Activated CD4-positive, alpha-beta memory T cell treated with anti-CD3 and anti-CD28 coated beads for 36 hours (primary cell): ENCODE measurements at regions not wholly inside any gene's neighbourhood (a gene's known extent, or its start where the extent isn't known, plus 50 kb on each side); places are given as distances from the start of the nearest gene placed in this dataset.

ENCODE experiments used
- CTCF ChIA-PET: fragments of 350-600 bp; sonication (Branson Sonifier 250); formaldehyde crosslinking; loops from one replicate; lab custom pipeline; 2021; ENCODE audit warnings: antibody characterized with exemption, inconsistent platforms; lab: Charles Lee
- POLR2A ChIA-PET: fragments of 350-600 bp; sonication (Branson Sonifier 250); formaldehyde crosslinking; loops from one replicate; lab custom pipeline; 2021; ENCODE audit warnings: antibody characterized with exemption; lab: Charles Lee
- DNase-seq: peaks from one replicate; pipeline ENCODE4 v3.0.0-alpha.2; 2020
- H3K27ac Mint-ChIP-seq: one replicate; pipeline ENCODE4 v1.8.0; 2021; ENCODE audit warnings: mixed read lengths
- H3K27me3 Mint-ChIP-seq: one replicate; pipeline ENCODE4 v1.8.0; 2021; ENCODE audit warnings: mixed read lengths
- H3K36me3 Mint-ChIP-seq: one replicate; pipeline ENCODE4 v1.8.0; 2021; ENCODE audit warnings: mixed read lengths
- H3K4me1 Mint-ChIP-seq: one replicate; pipeline ENCODE4 v1.8.0; 2021; ENCODE audit warnings: low read depth, mixed read lengths
- H3K4me3 Mint-ChIP-seq: one replicate; pipeline ENCODE4 v1.8.0; 2021; ENCODE audit warnings: mild to moderate bottlenecking, mixed read lengths
- H3K9me3 Mint-ChIP-seq: one replicate; pipeline ENCODE4 v1.8.0; 2021; ENCODE audit warnings: mixed read lengths
- intact Hi-C: fragments of 100-400 bp; cut with micrococcal nuclease; formaldehyde crosslinking; loops from one replicate; pipeline ENCODE4 v1.15.1; 2023

- intact Hi-C loops: no loop called here
- Mint-ChIP-seq H3K27me3 (no peaks in the 10 kb centered on the region), H3K9me3 (peaks cover 4% of the 10 kb centered on the region), H3K4me3 (no peak overlapping the region), H3K36me3 (no peaks in the 10 kb centered on the region), H3K27ac (no peak overlapping the region), H3K4me1 (no peaks in the 10 kb centered on the region)
- no peak for DNase-seq
- ChIA-PET CTCF (interaction anchor here (0.6 kb wide), 1 partner anchor 24 kb away, joined by 3 read pairs; no protein-coding TSS in a partner anchor), POLR2A (no interaction called here)
Observed at GRCh38 chr2:211045025-211045424, 488.6 kb downstream of the CPS1 start.

GRCh38 chr2:211049321-211050018 is 493.1 kb downstream of the CPS1 start:
- ChIA-PET CTCF (no interaction called here), POLR2A (no interaction called here)
- Mint-ChIP-seq H3K9me3 (peaks cover 7% of the 10 kb centered on the region), H3K27me3 (no peaks in the 10 kb centered on the region), H3K4me3 (no peak overlapping the region), H3K4me1 (no peaks in the 10 kb centered on the region), H3K36me3 (no peaks in the 10 kb centered on the region), H3K27ac (no peak overlapping the region)
- DNase-seq: no peak
- intact Hi-C loops: no loop called here

- CTCF ChIA-PET: no interaction called here
- H3K4me1 Mint-ChIP-seq: no peaks in the 10 kb centered on the region
Observed at GRCh38 chr2:211055438-211055837, 499.0 kb downstream of the CPS1 start.

GRCh38 chr2:211061612-211062296 is 505.4 kb downstream of the CPS1 start:
- H3K4me3 Mint-ChIP-seq: no peak overlapping the region
- ChIA-PET POLR2A (no interaction called here), CTCF (no interaction called here)
- no peaks in the 10 kb centered on the region for H3K4me1 Mint-ChIP-seq
- intact Hi-C loops: no loop called here
- no peaks in the 10 kb centered on the region for H3K36me3 Mint-ChIP-seq
- DNase-seq: no peak
- H3K9me3 Mint-ChIP-seq: no peaks in the 10 kb centered on the region
- H3K27ac Mint-ChIP-seq: no peak overlapping the region
- no peaks in the 10 kb centered on the region for H3K27me3 Mint-ChIP-seq

More at GRCh38 chr2:211055438-211055837, 499.0 kb downstream of the CPS1 start:
- Mint-ChIP-seq H3K9me3 (peaks cover 4% of the 10 kb centered on the region), H3K27ac (no peak overlapping the region), H3K4me3 (no peak overlapping the region), H3K27me3 (no peaks in the 10 kb centered on the region), H3K36me3 (no peaks in the 10 kb centered on the region)
- intact Hi-C loops: no loop called here
- no peak for DNase-seq
- POLR2A ChIA-PET: no interaction called here

- Mint-ChIP-seq H3K4me3 (no peak overlapping the region), H3K9me3 (no peaks in the 10 kb centered on the region), H3K27me3 (no peaks in the 10 kb centered on the region), H3K36me3 (no peaks in the 10 kb centered on the region), H3K27ac (no peak overlapping the region), H3K4me1 (no peaks in the 10 kb centered on the region)
- DNase-seq: no peak
- ChIA-PET POLR2A (no interaction called here), CTCF (no interaction called here)
- intact Hi-C loops: no loop called here
Observed at GRCh38 chr2:211062297-211062612, 505.9 kb downstream of the CPS1 start.

- Mint-ChIP-seq H3K36me3 (no peaks in the 10 kb centered on the region), H3K4me1 (no peaks in the 10 kb centered on the region), H3K27me3 (no peaks in the 10 kb centered on the region), H3K4me3 (no peak overlapping the region), H3K9me3 (no peaks in the 10 kb centered on the region), H3K27ac (no peak overlapping the region)
- CTCF ChIA-PET: no interaction called here
- intact Hi-C loops: no loop called here
- no peak for DNase-seq
- POLR2A ChIA-PET: no interaction called here
Observed at GRCh38 chr2:211067029-211067428, 510.6 kb downstream of the CPS1 start.

GRCh38 chr2:211068108-211068780 is 511.8 kb downstream of the CPS1 start:
- H3K36me3 Mint-ChIP-seq: no peaks in the 10 kb centered on the region
- POLR2A ChIA-PET: no interaction called here
- no peaks in the 10 kb centered on the region for H3K4me1 Mint-ChIP-seq
- intact Hi-C loops: no loop called here
- H3K27me3 Mint-ChIP-seq: no peaks in the 10 kb centered on the region
- DNase-seq: no peak
- H3K9me3 Mint-ChIP-seq: peaks cover 2% of the 10 kb centered on the region
- H3K4me3 Mint-ChIP-seq: no peak overlapping the region
- H3K27ac Mint-ChIP-seq: no peak overlapping the region
- CTCF ChIA-PET: no interaction called here

- Mint-ChIP-seq H3K27me3 (no peaks in the 10 kb centered on the region), H3K4me1 (no peaks in the 10 kb centered on the region), H3K9me3 (peaks cover 2% of the 10 kb centered on the region), H3K36me3 (no peaks in the 10 kb centered on the region), H3K4me3 (no peak overlapping the region), H3K27ac (no peak overlapping the region)
- ChIA-PET CTCF (no interaction called here), POLR2A (no interaction called here)
- intact Hi-C loops: no loop called here
- no peak for DNase-seq
Observed at GRCh38 chr2:211070547-211070946, 514.1 kb downstream of the CPS1 start.

- ChIA-PET POLR2A (no interaction called here), CTCF (no interaction called here)
- DNase-seq: no peak
- Mint-ChIP-seq H3K27me3 (no peaks in the 10 kb centered on the region), H3K4me3 (no peak overlapping the region), H3K36me3 (no peaks in the 10 kb centered on the region), H3K27ac (no peak overlapping the region), H3K4me1 (no peaks in the 10 kb centered on the region), H3K9me3 (peaks cover 4% of the 10 kb centered on the region)
- intact Hi-C loops: no loop called here
Observed at GRCh38 chr2:211077216-211077767, 520.9 kb downstream of the CPS1 start.

GRCh38 chr2:211084352-211084751 is 528.0 kb downstream of the CPS1 start:
- no peak overlapping the region for H3K27ac Mint-ChIP-seq
- intact Hi-C loops: loop anchor here (2.0 kb wide), 1 partner anchor 1482 kb away; no protein-coding TSS in a partner anchor
- peaks cover 3% of the 10 kb centered on the region for H3K9me3 Mint-ChIP-seq

GRCh38 chr2:211085056-211085680 is 528.8 kb downstream of the CPS1 start:
- DNase-seq: no peak
- Mint-ChIP-seq H3K4me1 (no peaks in the 10 kb centered on the region), H3K9me3 (peaks cover 1% of the 10 kb centered on the region), H3K27ac (no peak overlapping the region), H3K4me3 (no peak overlapping the region), H3K27me3 (no peaks in the 10 kb centered on the region), H3K36me3 (no peaks in the 10 kb centered on the region)
- intact Hi-C loops: loop anchor here (1.0 to 2.0 kb wide), 2 partner anchors 72 to 1482 kb away; no protein-coding TSS in a partner anchor
- CTCF ChIA-PET: interaction anchor here (0.9 to 2.5 kb wide), 4 partner anchors 9 to 1480 kb away, joined by 3 to 9 read pairs (median 4); no protein-coding TSS in a partner anchor
- POLR2A ChIA-PET: no interaction called here

More at GRCh38 chr2:211084352-211084751, 528.0 kb downstream of the CPS1 start:
- Mint-ChIP-seq H3K4me3 (no peak overlapping the region), H3K36me3 (no peaks in the 10 kb centered on the region), H3K27me3 (no peaks in the 10 kb centered on the region), H3K4me1 (no peaks in the 10 kb centered on the region)
- CTCF ChIA-PET: no interaction called here
- no peak for DNase-seq
- POLR2A ChIA-PET: no interaction called here

- intact Hi-C loops: no loop called here
- no peaks in the 10 kb centered on the region for H3K9me3 Mint-ChIP-seq
- CTCF ChIA-PET: interaction anchor here (0.9 to 2.5 kb wide), 3 partner anchors 8 to 1479 kb away, joined by 3 to 9 read pairs (median 4); no protein-coding TSS in a partner anchor
- POLR2A ChIA-PET: no interaction called here
- no peaks in the 10 kb centered on the region for H3K36me3 Mint-ChIP-seq
- no peak overlapping the region for H3K27ac Mint-ChIP-seq
- H3K4me3 Mint-ChIP-seq: no peak overlapping the region
- H3K4me1 Mint-ChIP-seq: no peaks in the 10 kb centered on the region
- H3K27me3 Mint-ChIP-seq: no peaks in the 10 kb centered on the region
- DNase-seq: no peak
Observed at GRCh38 chr2:211086049-211086448, 529.6 kb downstream of the CPS1 start.
